ENCODE measurements at regions not wholly inside any gene's neighbourhood (a gene's known extent, or its start where the extent isn't known, plus 50 kb on each side); places are given as distances from the start of the nearest gene placed in this dataset.

DNA sequence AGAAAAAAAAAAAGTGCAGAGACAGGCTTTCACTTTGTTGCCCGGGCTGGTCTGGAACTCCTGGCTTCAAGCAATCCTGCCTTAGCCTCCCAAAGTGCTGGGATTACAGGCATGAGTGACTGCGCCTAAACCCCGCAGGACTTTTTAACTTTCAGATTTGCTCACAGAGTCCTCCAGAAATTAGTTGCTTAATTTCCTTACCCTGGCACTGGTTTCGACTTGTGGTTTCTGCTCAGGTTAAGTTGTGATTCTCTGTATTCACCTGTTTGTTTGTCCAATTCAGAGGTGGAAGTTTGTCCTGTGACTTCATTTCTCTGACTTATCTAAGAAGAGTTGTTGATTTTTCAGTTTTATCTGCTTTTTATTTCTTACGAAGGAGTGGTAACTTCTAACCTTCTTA lies 238.1 kb downstream of the TMEM182 start:
- TF ChIP-seq, protein P1, sequence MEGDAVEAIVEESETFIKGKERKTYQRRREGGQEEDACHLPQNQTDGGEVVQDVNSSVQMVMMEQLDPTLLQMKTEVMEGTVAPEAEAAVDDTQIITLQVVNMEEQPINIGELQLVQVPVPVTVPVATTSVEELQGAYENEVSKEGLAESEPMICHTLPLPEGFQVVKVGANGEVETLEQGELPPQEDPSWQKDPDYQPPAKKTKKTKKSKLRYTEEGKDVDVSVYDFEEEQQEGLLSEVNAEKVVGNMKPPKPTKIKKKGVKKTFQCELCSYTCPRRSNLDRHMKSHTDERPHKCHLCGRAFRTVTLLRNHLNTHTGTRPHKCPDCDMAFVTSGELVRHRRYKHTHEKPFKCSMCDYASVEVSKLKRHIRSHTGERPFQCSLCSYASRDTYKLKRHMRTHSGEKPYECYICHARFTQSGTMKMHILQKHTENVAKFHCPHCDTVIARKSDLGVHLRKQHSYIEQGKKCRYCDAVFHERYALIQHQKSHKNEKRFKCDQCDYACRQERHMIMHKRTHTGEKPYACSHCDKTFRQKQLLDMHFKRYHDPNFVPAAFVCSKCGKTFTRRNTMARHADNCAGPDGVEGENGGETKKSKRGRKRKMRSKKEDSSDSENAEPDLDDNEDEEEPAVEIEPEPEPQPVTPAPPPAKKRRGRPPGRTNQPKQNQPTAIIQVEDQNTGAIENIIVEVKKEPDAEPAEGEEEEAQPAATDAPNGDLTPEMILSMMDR (IDR thresholded peaks at IDR 0.05; ENCODE audit: low read depth, low read length) = no peak
- no peak for TF ChIP-seq EZH2phosphoT487 (IDR thresholded peaks at IDR 0.05; ENCODE audit: low read depth)
